ENCODE measurements at regions not wholly inside any gene's neighbourhood (a gene's known extent, or its start where the extent isn't known, plus 50 kb on each side); places are given as distances from the start of the nearest gene placed in this dataset.

- Histone ChIP-seq H3K27me3 (no peaks in the 10 kb centered on the region), H3K9me3 (no peaks in the 10 kb centered on the region), H3K27ac (no peak overlapping the region), H3K4me1 (ENCODE audit: insufficient read depth) (no peaks in the 10 kb centered on the region), H3K36me3 (no peaks in the 10 kb centered on the region), H3K4me3 (no peak overlapping the region)
- no peak for DNase-seq
- 27 to 50% (median 34%) methylated on average over 4 of the region's 4 CpGs for WGBS, 3 donors
- intact Hi-C loops (cut with DNase I) = no loop called here
- TF ChIP-seq CTCF (IDR thresholded peaks at IDR 0.05) (no peak), EP300 (IDR thresholded peaks at IDR 0.05) (no peak), POLR2A (IDR thresholded peaks at IDR 0.05) (no peak)
Measured at GRCh38 chr7:156383526-156383925, 257.0 kb upstream of the RNF32 start.

- Histone ChIP-seq H3K4me1 (ENCODE audit: insufficient read depth) (no peaks in the 10 kb centered on the region), H3K36me3 (no peaks in the 10 kb centered on the region), H3K4me3 (no peak overlapping the region), H3K27me3 (no peaks in the 10 kb centered on the region), H3K9me3 (no peaks in the 10 kb centered on the region), H3K27ac (no peak overlapping the region)
- TF ChIP-seq CTCF (IDR thresholded peaks at IDR 0.05) (no peak), POLR2A (IDR thresholded peaks at IDR 0.05) (no peak), EP300 (IDR thresholded peaks at IDR 0.05) (no peak)
- no peak for DNase-seq
- intact Hi-C loops (cut with DNase I) = no loop called here
- 63 to 67% (median 63%) methylated on average over 4 of the region's 4 CpGs for WGBS, 3 donors
Measured at GRCh38 chr7:156380261-156380660, 260.3 kb upstream of the RNF32 start.

- H3K36me3 ChIP-seq = no peaks in the 10 kb centered on the region
- DNase-seq = no peak
- H3K27ac ChIP-seq = no peak overlapping the region
- no peak for TF ChIP-seq EP300 (IDR thresholded peaks at IDR 0.05)
- no peak for TF ChIP-seq POLR2A (IDR thresholded peaks at IDR 0.05)
- no peak for TF ChIP-seq CTCF (IDR thresholded peaks at IDR 0.05)
- no peaks in the 10 kb centered on the region for H3K27me3 ChIP-seq
- intact Hi-C loops (cut with DNase I) = no loop called here
- no peak overlapping the region for H3K4me3 ChIP-seq
- 50 to 57% (median 53%) methylated on average over 14 of the region's 14 CpGs for WGBS, 3 donors
- no peaks in the 10 kb centered on the region for H3K4me1 ChIP-seq (ENCODE audit: insufficient read depth)
- no peaks in the 10 kb centered on the region for H3K9me3 ChIP-seq
Measured at GRCh38 chr7:156379324-156380070, 261.1 kb upstream of the RNF32 start.

- Histone ChIP-seq H3K4me3 (no peak overlapping the region), H3K27ac (no peak overlapping the region), H3K9me3 (no peaks in the 10 kb centered on the region), H3K4me1 (ENCODE audit: insufficient read depth) (no peaks in the 10 kb centered on the region), H3K36me3 (no peaks in the 10 kb centered on the region), H3K27me3 (no peaks in the 10 kb centered on the region)
- 67 to 72% (median 69%) methylated on average over 10 of the region's 10 CpGs for WGBS, 3 donors
- intact Hi-C loops (cut with DNase I) = no loop called here
- DNase-seq = no peak
- TF ChIP-seq EP300 (IDR thresholded peaks at IDR 0.05) = no peak
- TF ChIP-seq POLR2A (IDR thresholded peaks at IDR 0.05) = no peak
- no peak for TF ChIP-seq CTCF (IDR thresholded peaks at IDR 0.05)
Measured at GRCh38 chr7:156378806-156379205, 261.8 kb upstream of the RNF32 start.

Data from ovary (tissue), 7 donors.